Hepatocyte (in vitro differentiated cells): ENCODE measurements at regions not wholly inside any gene's neighbourhood (a gene's known extent, or its start where the extent isn't known, plus 50 kb on each side); places are given as distances from the start of the nearest gene placed in this dataset.

Experiments used
- CTCF ChIP-seq: fragments of 200-600 bp; sonication (generic); IDR thresholded peaks from 2 replicates; pipeline ENCODE4 v1.5.1; 2016; ENCODE audit warnings: antibody characterized with exemption, mild to moderate bottlenecking; ENCODE audit not compliant: poor library complexity
- EZH2phosphoT487 ChIP-seq: fragments of 200-600 bp; sonication (generic); IDR thresholded peaks from one replicate; pipeline ENCODE4 v1.6.1; 2018; ENCODE audit warnings: antibody characterized with exemption, mild to moderate bottlenecking, low read depth, moderate library complexity; ENCODE audit not compliant: unreplicated experiment, severe bottlenecking

DNA sequence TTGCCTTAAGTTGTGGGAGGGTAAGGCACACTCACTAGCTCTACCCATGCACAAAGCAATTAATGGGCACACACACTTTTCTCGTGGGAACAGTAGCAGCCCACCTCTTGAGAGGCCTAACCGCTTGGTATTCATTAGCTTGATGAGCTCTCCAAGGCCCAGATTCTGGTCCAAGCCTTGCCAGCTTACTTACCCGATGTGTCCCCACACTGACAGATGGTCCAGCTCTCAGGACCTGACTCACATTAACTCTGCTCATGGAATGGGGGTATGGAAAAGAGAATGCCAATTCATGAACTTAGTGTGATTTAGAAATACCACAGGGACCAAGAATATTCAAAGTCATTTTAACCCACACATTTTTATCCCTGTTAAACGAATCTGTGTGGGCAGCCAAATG lies 106.8 kb upstream of the CACHD1 start:
- TF ChIP-seq CTCF (no peak), EZH2phosphoT487 (no peak)
